H1 (cell line): ENCODE measurements at regions not wholly inside any gene's neighbourhood (a gene's known extent, or its start where the extent isn't known, plus 50 kb on each side); places are given as distances from the start of the nearest gene placed in this dataset.

Source experiments
- CTCF ChIA-PET: fragments of 300-600 bp; sonication (Branson Sonifier 250); formaldehyde crosslinking; loops from one replicate; lab custom pipeline; 2021; ENCODE audit not compliant: partially characterized antibody; lab: Charles Lee
- POLR2A ChIA-PET: fragments of 300-600 bp; sonication (Branson Sonifier 250); formaldehyde crosslinking; loops from one replicate; lab custom pipeline; 2021; ENCODE audit warnings: inconsistent platforms; ENCODE audit not compliant: partially characterized antibody; lab: Charles Lee
- DNase-seq, 2 experiments: peaks; one replicate each; pipeline versions ENCODE4 v3.0.0 to v3.0.0-alpha.2; 2010 to 2022; ENCODE audit warnings: low spot score in 2 of 2, low read depth in 1 of 2, mixed read lengths in 1 of 2
- FAIRE-seq: peaks from 2 replicates; lab custom pipeline; 2011; peaks lifted over from hg19 to GRCh38; lab: Jason Lieb, UNC
- H2AFZ ChIP-seq: 2 replicates; pipeline ENCODE4 v1.8.1; 2012; ENCODE audit warnings: low read length, inconsistent platforms
- H2AK5ac ChIP-seq: 2 replicates; pipeline ENCODE4 v1.6.1; 2013; ENCODE audit warnings: low read depth, low read length
- H2BK120ac ChIP-seq: replicated peaks from 2 replicates; pipeline ENCODE3; 2013; ENCODE audit warnings: low read depth, low read length, inconsistent platforms
- H2BK12ac ChIP-seq: 2 replicates; pipeline ENCODE4 v1.6.1; 2013; ENCODE audit warnings: low read depth, low read length
- H2BK15ac ChIP-seq: 2 replicates; pipeline ENCODE4 v1.6.1; 2013; ENCODE audit warnings: low read length
- H2BK20ac ChIP-seq: 2 replicates; pipeline ENCODE4 v1.6.1; 2013; ENCODE audit warnings: low read length
- H2BK5ac ChIP-seq: 2 replicates; pipeline ENCODE4 v1.6.1; 2013; ENCODE audit warnings: low read depth, low read length
- H3K14ac ChIP-seq: 2 replicates; pipeline ENCODE4 v1.6.1; 2013; ENCODE audit warnings: inconsistent platforms; ENCODE audit not compliant: insufficient read length
- H3K18ac ChIP-seq: 2 replicates; pipeline ENCODE4 v1.6.1; 2013; ENCODE audit warnings: low read length; ENCODE audit errors: extremely low read depth
- H3K23ac ChIP-seq: 2 replicates; pipeline ENCODE4 v1.6.1; 2013; ENCODE audit warnings: inconsistent platforms; ENCODE audit not compliant: insufficient read length
- H3K23me2 ChIP-seq: 2 replicates; pipeline ENCODE4 v1.6.1; 2013; ENCODE audit warnings: low read depth, low read length
- H3K27ac ChIP-seq: 2 replicates; pipeline ENCODE4 v1.6.1; 2011; ENCODE audit warnings: low read depth, low read length, inconsistent platforms
- H3K27me3 ChIP-seq, 4 experiments: replicated peaks in 1 of 4; 1 replicate in 1 of 4; 2 replicates in 3 of 4; pipeline versions ENCODE4 v1.6.1 to v1.8.1; 2011 to 2013; ENCODE audit warnings: low read length in 3 of 4, mild to moderate bottlenecking in 3 of 4, inconsistent platforms in 2 of 4, mixed read lengths in 2 of 4, moderate library complexity in 1 of 4; ENCODE audit not compliant: control insufficient read depth in 3 of 4, insufficient read depth in 3 of 4; ENCODE audit errors: extremely low read depth in 1 of 4
- H3K36me3 ChIP-seq, 4 experiments: 2 replicates each; pipeline versions ENCODE4 v1.6.1 to v1.8.1; 2011 to 2013; ENCODE audit warnings: mild to moderate bottlenecking in 4 of 4, low read length in 3 of 4, moderate library complexity in 2 of 4, control low read depth in 1 of 4, inconsistent platforms in 1 of 4; ENCODE audit not compliant: insufficient read depth in 4 of 4, control insufficient read depth in 2 of 4
- H3K4ac ChIP-seq: replicated peaks from 2 replicates; pipeline ENCODE3; 2013; ENCODE audit warnings: low read length, low read depth, mixed read lengths, inconsistent platforms; ENCODE audit not compliant: insufficient read length
- H3K4me1 ChIP-seq, 4 experiments: replicated peaks in 1 of 4; 1 replicate in 1 of 4; 2 replicates in 3 of 4; pipeline versions ENCODE4 v1.6.1 to v1.8.1; 2011 to 2013; ENCODE audit warnings: low read length in 3 of 4, inconsistent platforms in 2 of 4, mixed read lengths in 1 of 4; ENCODE audit not compliant: insufficient read depth in 4 of 4, control insufficient read depth in 3 of 4
- H3K4me2 ChIP-seq, 2 experiments: 2 replicates each; pipeline versions ENCODE4 v1.6.1 to v1.8.1; 2011 to 2013; ENCODE audit warnings: low read depth in 2 of 2, low read length in 2 of 2, control low read depth in 1 of 2, inconsistent platforms in 1 of 2, mild to moderate bottlenecking in 1 of 2; ENCODE audit not compliant: insufficient read depth in 1 of 2
- H3K4me3 ChIP-seq, 4 experiments: fragments of 200-600, 300-600 bp in 1 of 4; sonication (generic), shearing (Covaris generic), sonication (Bioruptor Twin) in 1 of 4; 2 replicates each; pipeline versions ENCODE4 v1.5.1 to v1.8.1; 2011 to 2016; ENCODE audit warnings: low read length in 4 of 4, low read depth in 3 of 4, control low read depth in 2 of 4, inconsistent platforms in 2 of 4, mild to moderate bottlenecking in 2 of 4, mixed read lengths in 1 of 4, moderate library complexity in 1 of 4; ENCODE audit not compliant: insufficient read depth in 2 of 4; ENCODE audit errors: extremely low read depth in 1 of 4
- H3K56ac ChIP-seq: replicated peaks from 2 replicates; pipeline ENCODE3; 2013; ENCODE audit warnings: low read depth, mild to moderate bottlenecking, mixed read lengths, low read length, inconsistent platforms; ENCODE audit not compliant: insufficient read length
- H3K79me1 ChIP-seq: 2 replicates; pipeline ENCODE4 v1.6.1; 2013; ENCODE audit warnings: low read depth, low read length, control low read depth
- H3K79me2 ChIP-seq, 2 experiments: 2 replicates each; pipeline versions ENCODE4 v1.6.1 to v1.8.1; 2012 to 2013; ENCODE audit warnings: low read length in 2 of 2, mild to moderate bottlenecking in 2 of 2, inconsistent platforms in 1 of 2; ENCODE audit not compliant: insufficient read depth in 2 of 2, control insufficient read depth in 1 of 2
- H3K9ac ChIP-seq, 4 experiments: replicated peaks in 1 of 4; 1 replicate in 1 of 4; 2 replicates in 3 of 4; pipeline versions ENCODE4 v1.6.1 to v1.8.1; 2011 to 2013; ENCODE audit warnings: low read depth in 3 of 4, low read length in 3 of 4, control low read depth in 2 of 4, mild to moderate bottlenecking in 2 of 4, moderate library complexity in 2 of 4, inconsistent platforms in 1 of 4; ENCODE audit errors: extremely low read depth in 1 of 4
- H3K9me3 ChIP-seq, 2 experiments: 2 replicates each; pipeline versions ENCODE4 v1.6.1 to v1.8.1; 2012 to 2013; ENCODE audit warnings: mild to moderate bottlenecking in 2 of 2, moderate library complexity in 2 of 2, control low read depth in 1 of 2, inconsistent platforms in 1 of 2, low read depth in 1 of 2, low read length in 1 of 2, mixed read lengths in 1 of 2; ENCODE audit not compliant: insufficient read depth in 2 of 2
- H4K20me1 ChIP-seq, 2 experiments: replicated peaks in 1 of 2; 2 replicates each; pipeline versions ENCODE3 to v1.8.1; 2011 to 2013; ENCODE audit warnings: inconsistent platforms in 2 of 2, low read length in 2 of 2, mild to moderate bottlenecking in 1 of 2; ENCODE audit not compliant: insufficient read depth in 2 of 2, control insufficient read depth in 1 of 2
- H4K5ac ChIP-seq: 2 replicates; pipeline ENCODE4 v1.6.1; 2013; ENCODE audit warnings: low read length, low read depth, mixed read lengths, inconsistent platforms; ENCODE audit not compliant: insufficient read length
- H4K8ac ChIP-seq: 2 replicates; pipeline ENCODE4 v1.8.0; 2013; ENCODE audit warnings: mild to moderate bottlenecking, moderate library complexity, low read length, inconsistent platforms; ENCODE audit not compliant: insufficient read depth; ENCODE audit errors: extremely low read depth
- H4K91ac ChIP-seq: replicated peaks from 2 replicates; pipeline ENCODE3; 2013; ENCODE audit warnings: low read length, mixed read lengths, inconsistent platforms; ENCODE audit not compliant: insufficient read length
- MAFK ChIP-seq: IDR thresholded peaks from 2 replicates; pipeline ENCODE4 v1.6.1; 2012; ENCODE audit warnings: low read depth, mild to moderate bottlenecking, improper control_type of control experiment, low read length
- YY1 ChIP-seq: IDR thresholded peaks from 2 replicates; pipeline ENCODE4 v1.6.1; 2011; ENCODE audit warnings: low read depth, mild to moderate bottlenecking, low read length
- WGBS, 2 experiments: shearing (Covaris generic) in 1 of 2; methylation state at CpG; one replicate each; pipeline versions ENCODE4 v1.1.6 to v1.1.7; 2013 to 2015; ENCODE audit warnings: low lambda C conversion rate in 2 of 2, mixed read lengths in 2 of 2, inconsistent platforms in 1 of 2, low coverage in 1 of 2, missing lambda C conversion rate in 1 of 2; ENCODE audit not compliant: insufficient replicate concordance in 2 of 2, insufficient coverage in 1 of 2, insufficient read length in 1 of 2; ENCODE audit errors: extremely low coverage in 1 of 2, missing lambda C conversion rate in 1 of 2; 5-methylcytosine and 5-hydroxymethylcytosine counted together

DNA sequence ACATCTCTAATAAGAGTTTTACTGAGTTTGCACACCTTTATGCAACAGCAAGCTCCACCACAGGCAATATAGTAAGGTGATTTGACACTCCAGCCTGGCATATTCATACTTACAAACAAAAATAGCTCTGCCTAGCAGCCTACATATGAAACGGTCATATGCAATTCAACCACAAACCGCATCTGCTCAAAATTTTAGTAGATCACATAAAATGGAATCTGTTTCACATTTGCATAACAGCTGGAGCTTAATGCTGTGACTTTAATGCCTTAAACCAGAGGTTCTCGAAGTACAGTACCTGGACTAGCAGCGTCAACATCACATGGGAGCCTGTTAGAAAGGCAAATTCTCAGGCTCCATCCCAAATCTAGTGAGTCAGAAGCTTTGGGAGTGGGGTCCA is 578.4 kb downstream of the CDH11 start:
- no peaks in the 10 kb centered on the region for H4K20me1 ChIP-seq
- FAIRE-seq = no peak
- no peak overlapping the region for H4K91ac ChIP-seq
- H3K9ac ChIP-seq = no peak overlapping the region
- no peaks in the 10 kb centered on the region for H3K4me1 ChIP-seq
- no peak overlapping the region for H3K4ac ChIP-seq
- H3K36me3 ChIP-seq = no peaks in the 10 kb centered on the region
- H2BK15ac ChIP-seq = no peak overlapping the region
- ChIA-PET POLR2A (no interaction called here), CTCF (no interaction called here)
- no peak overlapping the region for H3K4me2 ChIP-seq
- no peak overlapping the region for H4K5ac ChIP-seq
- no peak overlapping the region for H4K8ac ChIP-seq
- WGBS, 2 experiments = 95% methylated on average over 4 of the region's 4 CpGs; no CpG with 5 or more reads in 1 of the 2 experiments
- H2AK5ac ChIP-seq = no peak overlapping the region
- no peak overlapping the region for H2BK20ac ChIP-seq
- no peaks in the 10 kb centered on the region for H3K9me3 ChIP-seq
- H3K27ac ChIP-seq = no peak overlapping the region
- H3K14ac ChIP-seq = no peak overlapping the region
- no peak overlapping the region for H3K4me3 ChIP-seq
- no peak overlapping the region for H3K56ac ChIP-seq
- H2BK12ac ChIP-seq = no peak overlapping the region
- H2AFZ ChIP-seq = no peak overlapping the region
- peaks cover 2% of the 10 kb centered on the region; the same call in 1 of the 2 replicates for H3K23me2 ChIP-seq
- H2BK5ac ChIP-seq = no peak overlapping the region
- TF ChIP-seq MAFK (no peak), YY1 (no peak)
- DNase-seq = no peak
- H3K23ac ChIP-seq = no peak overlapping the region
- H3K27me3 ChIP-seq = no peaks in the 10 kb centered on the region
- H3K79me2 ChIP-seq = no peaks in the 10 kb centered on the region
- H2BK120ac ChIP-seq = no peak overlapping the region
- H3K79me1 ChIP-seq = no peaks in the 10 kb centered on the region
- H3K18ac ChIP-seq = no peak overlapping the region
